MM.1S (cell line): ENCODE measurements at regions not wholly inside any gene's neighbourhood (a gene's known extent, or its start where the extent isn't known, plus 50 kb on each side); places are given as distances from the start of the nearest gene placed in this dataset.

ENCODE experiments used
- DNase-seq: peaks from one replicate; pipeline ENCODE4 v3.0.0-alpha.2; 2015
- H2AFZ ChIP-seq: fragments of 300-600 bp; sonication (generic); 2 replicates; pipeline ENCODE4 v1.6.0; 2016; ENCODE audit warnings: antibody characterized with exemption, low read length
- H3F3A ChIP-seq: fragments of 300-600 bp; sonication (generic); 2 replicates; pipeline ENCODE4 v1.6.1; 2016; ENCODE audit warnings: mild to moderate bottlenecking, antibody characterized with exemption, low read length, moderate library complexity, mixed read lengths; ENCODE audit not compliant: insufficient read depth
- H3K27ac ChIP-seq: fragments of 300-600 bp; sonication (generic); 2 replicates; pipeline ENCODE4 v1.5.1; 2016; ENCODE audit warnings: mild to moderate bottlenecking, low read length
- H3K27me3 ChIP-seq: fragments of 300-600 bp; sonication (generic); replicated peaks from 2 replicates; pipeline ENCODE4 v1.6.0; 2016; ENCODE audit warnings: low read length; ENCODE audit not compliant: insufficient read depth
- H3K36me3 ChIP-seq: fragments of 300-600 bp; sonication (generic); replicated peaks from 2 replicates; pipeline ENCODE4 v1.6.1; 2016; ENCODE audit warnings: mild to moderate bottlenecking, low read length, mixed read lengths; ENCODE audit not compliant: insufficient read depth
- H3K4me1 ChIP-seq: fragments of 300-600 bp; sonication (generic); 2 replicates; pipeline ENCODE4 v1.6.1; 2016; ENCODE audit warnings: low read length, mixed read lengths
- H3K4me2 ChIP-seq: fragments of 300-600 bp; sonication (generic); 2 replicates; pipeline ENCODE4 v1.6.0; 2016; ENCODE audit warnings: low read depth, low read length
- H3K4me3 ChIP-seq: fragments of 300-600 bp; sonication (generic); 2 replicates; pipeline ENCODE4 v1.5.1; 2016; ENCODE audit warnings: low read length, mixed read lengths
- H3K79me2 ChIP-seq: fragments of 300-600 bp; sonication (generic); 2 replicates; pipeline ENCODE4 v1.6.1; 2016; ENCODE audit warnings: mixed run types, low read length, mixed read lengths
- H3K9ac ChIP-seq: fragments of 300-600 bp; sonication (generic); 2 replicates; pipeline ENCODE4 v1.6.1; 2016; ENCODE audit warnings: low read length, mixed read lengths
- H3K9me2 ChIP-seq: fragments of 300-600 bp; sonication (generic); replicated peaks from 2 replicates; pipeline ENCODE4 v1.6.1; 2016; ENCODE audit warnings: mild to moderate bottlenecking, low read length, mixed read lengths; ENCODE audit not compliant: insufficient read depth
- H3K9me3 ChIP-seq: fragments of 300-600 bp; sonication (generic); replicated peaks from 2 replicates; pipeline ENCODE4 v1.6.1; 2016; ENCODE audit warnings: mild to moderate bottlenecking, low read length, mixed read lengths; ENCODE audit not compliant: insufficient read depth
- H4K20me1 ChIP-seq: fragments of 300-600 bp; sonication (generic); 2 replicates; pipeline ENCODE4 v1.6.1; 2016; ENCODE audit warnings: mild to moderate bottlenecking, low read length, moderate library complexity, mixed read lengths; ENCODE audit not compliant: insufficient read depth
- CTCF ChIP-seq: fragments of 300-600 bp; sonication (generic); IDR thresholded peaks from 2 replicates; pipeline ENCODE4 v1.5.1; 2016; ENCODE audit warnings: antibody characterized with exemption, low read length, mixed read lengths
- EZH2 ChIP-seq: fragments of 300-600 bp; sonication (generic); optimal IDR thresholded peaks from 2 replicates; pipeline ENCODE3; 2017; ENCODE audit warnings: low read depth, mild to moderate bottlenecking, antibody characterized with exemption, low read length, mixed read lengths
- EZH2phosphoT487 ChIP-seq: fragments of 300-600 bp; sonication (generic); IDR thresholded peaks from 2 replicates; pipeline ENCODE4 v1.6.1; 2018; ENCODE audit warnings: antibody characterized with exemption, low read length

GRCh38 chr7:45252248-45252647 is 94.7 kb downstream of the RAMP3 start:
- DNase-seq: no peak
- Histone ChIP-seq H3K9ac (no peak overlapping the region), H3K27ac (no peak overlapping the region), H3K9me2 (no peaks in the 10 kb centered on the region), H3F3A (no peaks in the 10 kb centered on the region), H4K20me1 (no peaks in the 10 kb centered on the region), H3K4me3 (no peak overlapping the region), H3K4me2 (no peak overlapping the region), H3K4me1 (no peaks in the 10 kb centered on the region), H3K27me3 (no peaks in the 10 kb centered on the region), H2AFZ (no peak overlapping the region), H3K36me3 (no peaks in the 10 kb centered on the region), H3K79me2 (no peaks in the 10 kb centered on the region), H3K9me3 (no peaks in the 10 kb centered on the region)
- no peak for TF ChIP-seq EZH2phosphoT487
- TF ChIP-seq EZH2: no peak

- Histone ChIP-seq H3K9me3 (no peaks in the 10 kb centered on the region), H3F3A (no peaks in the 10 kb centered on the region), H3K79me2 (no peaks in the 10 kb centered on the region), H3K27ac (no peak overlapping the region), H3K36me3 (no peaks in the 10 kb centered on the region), H3K4me3 (no peak overlapping the region), H3K4me2 (no peak overlapping the region), H2AFZ (no peak overlapping the region), H3K9me2 (no peaks in the 10 kb centered on the region), H3K4me1 (no peaks in the 10 kb centered on the region), H3K27me3 (no peaks in the 10 kb centered on the region), H3K9ac (no peak overlapping the region), H4K20me1 (no peaks in the 10 kb centered on the region)
- DNase-seq: no peak
- no peak for TF ChIP-seq EZH2phosphoT487
- TF ChIP-seq EZH2: no peak
- no peak for TF ChIP-seq CTCF
Measured at GRCh38 chr7:45252857-45253256, 95.3 kb downstream of the RAMP3 start.

- no peak for TF ChIP-seq EZH2
- no peak for TF ChIP-seq CTCF
- TF ChIP-seq EZH2phosphoT487: no peak
- H3K36me3 ChIP-seq: no peaks in the 10 kb centered on the region
Measured at GRCh38 chr7:45253368-45253767, 95.8 kb downstream of the RAMP3 start.

GRCh38 chr7:45255187-45255586 is 97.6 kb downstream of the RAMP3 start:
- no peak for TF ChIP-seq EZH2
- no peak for TF ChIP-seq CTCF
- no peak for TF ChIP-seq EZH2phosphoT487
- H3K36me3 ChIP-seq: no peaks in the 10 kb centered on the region
- no peaks in the 10 kb centered on the region for H3F3A ChIP-seq
- H3K4me3 ChIP-seq: no peak overlapping the region
- no peaks in the 10 kb centered on the region for H3K27me3 ChIP-seq
- no peaks in the 10 kb centered on the region for H3K9me2 ChIP-seq
- H3K79me2 ChIP-seq: no peaks in the 10 kb centered on the region
- no peaks in the 10 kb centered on the region for H3K9me3 ChIP-seq
- H3K9ac ChIP-seq: no peak overlapping the region
- no peaks in the 10 kb centered on the region for H4K20me1 ChIP-seq
- H3K4me2 ChIP-seq: no peak overlapping the region
- H2AFZ ChIP-seq: no peak overlapping the region
- no peak overlapping the region for H3K27ac ChIP-seq
- no peak for DNase-seq
- H3K4me1 ChIP-seq: peaks cover 11% of the 10 kb centered on the region; the same call in 1 of the 2 replicates

More at GRCh38 chr7:45253368-45253767, 95.8 kb downstream of the RAMP3 start:
- H3K4me2 ChIP-seq: no peak overlapping the region
- no peaks in the 10 kb centered on the region for H3K27me3 ChIP-seq
- no peak for DNase-seq
- H3K4me1 ChIP-seq: peaks cover under 1% of the 10 kb centered on the region; the same call in 1 of the 2 replicates
- H3F3A ChIP-seq: no peaks in the 10 kb centered on the region
- H2AFZ ChIP-seq: no peak overlapping the region
- no peak overlapping the region for H3K9ac ChIP-seq
- H3K4me3 ChIP-seq: no peak overlapping the region
- no peak overlapping the region for H3K27ac ChIP-seq
- H3K79me2 ChIP-seq: no peaks in the 10 kb centered on the region
- H3K9me2 ChIP-seq: no peaks in the 10 kb centered on the region
- H4K20me1 ChIP-seq: no peaks in the 10 kb centered on the region
- no peaks in the 10 kb centered on the region for H3K9me3 ChIP-seq
